GM23338 (cell line): ENCODE measurements at regions not wholly inside any gene's neighbourhood (a gene's known extent, or its start where the extent isn't known, plus 50 kb on each side); places are given as distances from the start of the nearest gene placed in this dataset.

ENCODE experiments used
- CREB1 ChIP-seq: fragments of 250-450 bp; sonication (Bioruptor Pico); IDR thresholded peaks from 2 replicates; pipeline ENCODE4 v1.5.0; 2020; ENCODE audit warnings: low read depth, mild to moderate bottlenecking, moderate library complexity
- CTCF ChIP-seq, 2 experiments: fragments of 200-600 bp in 1 of 2; sonication (generic) in 1 of 2; conservative IDR thresholded peaks; 2 replicates each; pipeline versions ENCODE4 v1.5.1 to v1.6.1; 2016 to 2017; ENCODE audit warnings: antibody characterized with exemption in 2 of 2, low read depth in 2 of 2, mild to moderate bottlenecking in 2 of 2, moderate library complexity in 1 of 2
- REST ChIP-seq: IDR thresholded peaks from one replicate; pipeline ENCODE4 v1.6.1; 2018; ENCODE audit warnings: antibody characterized with exemption; ENCODE audit not compliant: unreplicated experiment
- STAT1 ChIP-seq: IDR thresholded peaks from one replicate; pipeline ENCODE4 v1.6.1; 2016; ENCODE audit warnings: antibody characterized with exemption; ENCODE audit not compliant: unreplicated experiment
- ZNF462 ChIP-seq: fragments of 250-450 bp; sonication (Bioruptor Pico); IDR thresholded peaks from 2 replicates; pipeline ENCODE4 v1.5.0; 2020; ENCODE audit warnings: mild to moderate bottlenecking, moderate library complexity

- TF ChIP-seq ZNF462 (CRISPR knock-in tag) (no peak), STAT1 (no peak), REST (no peak), CREB1 (CRISPR knock-in tag) (no peak), CTCF (conservative IDR thresholded peaks at IDR 0.05; ENCODE audit: low read depth in 2 of 2) (no peak)
Measured at GRCh38 chr1:229874609-229875008, 192.4 kb upstream of the GALNT2 start (continued).
